Loucy (cell line): ENCODE measurements at regions not wholly inside any gene's neighbourhood (a gene's known extent, or its start where the extent isn't known, plus 50 kb on each side); places are given as distances from the start of the nearest gene placed in this dataset.
"Not testable (repeated sequence)": the region's sequence is repeated elsewhere in the genome, so short reads cannot be mapped to it uniquely, and the experiment has no call there.

Experiments
- H2AFZ ChIP-seq: fragments of 200-600 bp; sonication (generic); 2 replicates; pipeline ENCODE4 v1.6.0; 2016; ENCODE audit warnings: antibody characterized with exemption, mild to moderate bottlenecking, low read length, moderate library complexity
- H3F3A ChIP-seq: fragments of 200-600 bp; 2 replicates; pipeline ENCODE4 v1.6.0; 2016; ENCODE audit warnings: antibody characterized with exemption, low read depth, mild to moderate bottlenecking
- H3K27me3 ChIP-seq: fragments of 200-600 bp; sonication (generic); 2 replicates; pipeline ENCODE4 v1.6.1; 2014; ENCODE audit warnings: low read length, mild to moderate bottlenecking; ENCODE audit not compliant: insufficient read depth, poor library complexity, severe bottlenecking
- H3K36me3 ChIP-seq: fragments of 200-600 bp; sonication (generic); 2 replicates; pipeline ENCODE4 v1.6.1; 2016; ENCODE audit warnings: low read length; ENCODE audit not compliant: insufficient read depth
- H3K4me1 ChIP-seq: fragments of 200-600 bp; sonication (generic); 2 replicates; pipeline ENCODE4 v1.5.1; 2014; ENCODE audit warnings: low read length, mild to moderate bottlenecking; ENCODE audit not compliant: insufficient read depth, poor library complexity, severe bottlenecking
- H3K4me2 ChIP-seq: fragments of 200-600 bp; sonication (generic); 2 replicates; pipeline ENCODE4 v1.6.0; 2014; ENCODE audit warnings: antibody characterized with exemption, low read length, low read depth, mild to moderate bottlenecking; ENCODE audit not compliant: poor library complexity, severe bottlenecking
- H3K4me3 ChIP-seq: fragments of 200-600 bp; sonication (generic); 2 replicates; pipeline ENCODE4 v1.5.1; 2014; ENCODE audit warnings: low read length, mild to moderate bottlenecking, mixed read lengths; ENCODE audit not compliant: poor library complexity, severe bottlenecking
- H3K79me2 ChIP-seq: fragments of 200-600 bp; sonication (generic); 2 replicates; pipeline ENCODE4 v1.6.1; 2014; ENCODE audit warnings: low read length; ENCODE audit not compliant: insufficient read depth
- H3K9ac ChIP-seq: fragments of 200-600 bp; sonication (generic); 2 replicates; pipeline ENCODE4 v1.6.0; 2014; ENCODE audit warnings: mild to moderate bottlenecking, low read depth, low read length, moderate library complexity; ENCODE audit not compliant: poor library complexity, severe bottlenecking
- H3K9me2 ChIP-seq: fragments of 200-600 bp; sonication (generic); replicated peaks from 2 replicates; pipeline ENCODE4 v1.6.1; 2016; ENCODE audit warnings: low read depth, low read length, mixed read lengths
- H3K9me3 ChIP-seq: fragments of 200-600 bp; sonication (generic); 2 replicates; pipeline ENCODE4 v1.6.1; 2014; ENCODE audit warnings: mild to moderate bottlenecking, antibody characterized with exemption, low read length, low read depth; ENCODE audit not compliant: insufficient read depth
- H4K20me1 ChIP-seq: fragments of 200-600 bp; sonication (generic); 2 replicates; pipeline ENCODE4 v1.6.0; 2014; ENCODE audit warnings: antibody characterized with exemption, low read length, mild to moderate bottlenecking; ENCODE audit not compliant: insufficient read depth, poor library complexity, severe bottlenecking
- CTCF ChIP-seq: fragments of 200-600 bp; sonication (generic); conservative IDR thresholded peaks from 2 replicates; pipeline ENCODE4 v1.5.1; 2014; ENCODE audit warnings: mild to moderate bottlenecking, antibody characterized with exemption, low read length
- EZH2phosphoT487 ChIP-seq: fragments of 200-600 bp; IDR thresholded peaks from 2 replicates; pipeline ENCODE4 v1.6.1; 2018; ENCODE audit warnings: antibody characterized with exemption, mild to moderate bottlenecking, moderate library complexity, borderline replicate concordance

- TF ChIP-seq CTCF = no peak
- no peak for TF ChIP-seq EZH2phosphoT487
- Histone ChIP-seq H3K36me3 (no peaks in the 10 kb centered on the region), H4K20me1 (no peaks in the 10 kb centered on the region), H3K4me1 (peaks cover 13% of the 10 kb centered on the region), H3K4me3 (no peak overlapping the region), H2AFZ (no peak overlapping the region), H3F3A (no peaks in the 10 kb centered on the region), H3K27me3 (no peaks in the 10 kb centered on the region), H3K9ac (no peak overlapping the region), H3K9me2 (no peaks in the 10 kb centered on the region), H3K4me2 (no peak overlapping the region), H3K79me2 (no peaks in the 10 kb centered on the region; the same call in 1 of the 2 replicates), H3K9me3 (peaks cover 8% of the 10 kb centered on the region)
Measured at GRCh38 chr22:23431337-23432072, 148.6 kb downstream of the IGLL1 start.

GRCh38 chr22:23424551-23425068, 155.5 kb downstream of the IGLL1 start:
- not testable (repeated sequence) for H2AFZ ChIP-seq, H3F3A ChIP-seq, H3K27me3 ChIP-seq, H3K9ac ChIP-seq, H3K36me3 ChIP-seq, H3K4me2 ChIP-seq, H3K4me3 ChIP-seq, H3K4me1 ChIP-seq, H3K9me3 ChIP-seq, H3K9me2 ChIP-seq, H3K79me2 ChIP-seq, H4K20me1 ChIP-seq

GRCh38 chr22:23424031-23424430, 156.1 kb downstream of the IGLL1 start:
- Histone ChIP-seq H3K36me3 (no peaks in the 10 kb centered on the region), H4K20me1 (no peaks in the 10 kb centered on the region), H3K9me2 (no peaks in the 10 kb centered on the region), H3K9ac (no peak overlapping the region), H3K4me3 (no peak overlapping the region), H3K4me1 (no peaks in the 10 kb centered on the region), H3K79me2 (no peaks in the 10 kb centered on the region), H3F3A (no peaks in the 10 kb centered on the region), H3K4me2 (no peak overlapping the region), H3K27me3 (no peaks in the 10 kb centered on the region), H2AFZ (no peak overlapping the region), H3K9me3 (no peaks in the 10 kb centered on the region)
- TF ChIP-seq CTCF (no peak), EZH2phosphoT487 (no peak)

- H3K27me3 ChIP-seq, H2AFZ ChIP-seq, H3K9me3 ChIP-seq, H3K36me3 ChIP-seq, H3K79me2 ChIP-seq, H3F3A ChIP-seq, H3K4me1 ChIP-seq, H3K9me2 ChIP-seq, H3K9ac ChIP-seq, H3K4me3 ChIP-seq, H4K20me1 ChIP-seq, H3K4me2 ChIP-seq: not testable (repeated sequence)
Measured at GRCh38 chr22:23422281-23422680, 157.8 kb downstream of the IGLL1 start.

- not testable (repeated sequence) for H3K4me2 ChIP-seq, H2AFZ ChIP-seq, H3K4me1 ChIP-seq, H3K4me3 ChIP-seq, H3K79me2 ChIP-seq, H3K36me3 ChIP-seq, H3K27me3 ChIP-seq, H4K20me1 ChIP-seq, H3F3A ChIP-seq, H3K9me3 ChIP-seq, H3K9ac ChIP-seq, H3K9me2 ChIP-seq
Measured at GRCh38 chr22:23421300-23421699, 158.8 kb downstream of the IGLL1 start.
